IMR-90 (cell line): ENCODE measurements at regions not wholly inside any gene's neighbourhood (a gene's known extent, or its start where the extent isn't known, plus 50 kb on each side); places are given as distances from the start of the nearest gene placed in this dataset.

Experiments used
- ATAC-seq: fragments of 200-7000 bp; cut with Tn5 transposase; 2 replicates; pipeline ENCODE4 v1.9.1; 2020; ENCODE audit warnings: low read depth, mild to moderate bottlenecking, moderate library complexity
- BruUV-seq: library from RNA; stranded (reverse); fragments of 400-500 nt; replicated peaks from 2 replicates; lab custom pipeline; 2021; lab: Mats Ljungman, UMichigan
- CTCF ChIA-PET: fragments of 300-600 bp; formaldehyde crosslinking; extraction: SDS; loops from one replicate; lab custom pipeline; 2021; ENCODE audit warnings: antibody characterized with exemption; lab: Yijun Ruan, JAX
- POLR2A ChIA-PET: fragments of 300-600 bp; sonication (Branson Sonifier 250); formaldehyde crosslinking; loops from one replicate; lab custom pipeline; 2022; ENCODE audit warnings: antibody characterized with exemption; ENCODE audit not compliant: unreplicated experiment; lab: Charles Lee
- DNase-seq: peaks from one replicate; pipeline ENCODE4 v3.0.0; 2013
- H2AFZ ChIP-seq: replicated peaks from 2 replicates; pipeline ENCODE3; 2013; ENCODE audit warnings: low read length, mild to moderate bottlenecking; ENCODE audit not compliant: poor library complexity
- H2AK5ac ChIP-seq: 2 replicates; pipeline ENCODE4 v1.6.1; 2013; ENCODE audit warnings: low read depth, low read length, inconsistent platforms
- H2AK9ac ChIP-seq: replicated peaks from 2 replicates; pipeline ENCODE3; 2013; ENCODE audit warnings: mild to moderate bottlenecking, low read depth, low read length, moderate library complexity; ENCODE audit not compliant: poor library complexity
- H2BK120ac ChIP-seq: 2 replicates; pipeline ENCODE4 v1.6.1; 2013; ENCODE audit warnings: low read depth, low read length, inconsistent platforms
- H2BK15ac ChIP-seq: 3 replicates; pipeline ENCODE4 v1.6.1; 2013; ENCODE audit warnings: low read depth, low read length, inconsistent platforms
- H2BK20ac ChIP-seq: 2 replicates; pipeline ENCODE4 v1.6.1; 2013; ENCODE audit warnings: low read depth, mild to moderate bottlenecking, inconsistent platforms, low read length, moderate library complexity
- H2BK5ac ChIP-seq: 2 replicates; pipeline ENCODE4 v1.6.1; 2013; ENCODE audit warnings: mild to moderate bottlenecking, low read depth, low read length, inconsistent platforms; ENCODE audit not compliant: poor library complexity, severe bottlenecking
- H3K14ac ChIP-seq: replicated peaks from 2 replicates; pipeline ENCODE4 v1.6.1; 2013; ENCODE audit warnings: low read depth, low read length, inconsistent platforms
- H3K18ac ChIP-seq: 2 replicates; pipeline ENCODE4 v1.6.1; 2013; ENCODE audit warnings: low read depth, low read length, control low read depth
- H3K23ac ChIP-seq: 2 replicates; pipeline ENCODE4 v1.6.1; 2013; ENCODE audit warnings: low read depth, low read length, inconsistent platforms
- H3K27ac ChIP-seq: 2 replicates; pipeline ENCODE4 v1.5.1; 2013; ENCODE audit warnings: mild to moderate bottlenecking, control low read depth, low read length; ENCODE audit not compliant: insufficient read depth
- H3K27me3 ChIP-seq: 2 replicates; pipeline ENCODE4 v1.6.1; 2013; ENCODE audit warnings: low read length; ENCODE audit not compliant: control insufficient read depth, insufficient read depth
- H3K36me3 ChIP-seq: 2 replicates; pipeline ENCODE4 v1.6.1; 2013; ENCODE audit warnings: low read length, mixed read lengths; ENCODE audit not compliant: control insufficient read depth, insufficient read depth
- H3K4ac ChIP-seq: 2 replicates; pipeline ENCODE4 v1.6.1; 2013; ENCODE audit warnings: low read depth, low read length, inconsistent platforms
- H3K4me1 ChIP-seq: 2 replicates; pipeline ENCODE4 v1.6.1; 2013; ENCODE audit warnings: low read length, mixed read lengths; ENCODE audit not compliant: control insufficient read depth, insufficient read depth
- H3K4me2 ChIP-seq: 2 replicates; pipeline ENCODE4 v1.6.1; 2013; ENCODE audit warnings: low read depth, mild to moderate bottlenecking, control low read depth, low read length, moderate library complexity
- H3K4me3 ChIP-seq: 2 replicates; pipeline ENCODE4 v1.5.1; 2013; ENCODE audit warnings: low read depth, mild to moderate bottlenecking, control low read depth, low read length, moderate library complexity; ENCODE audit not compliant: insufficient read depth
- H3K56ac ChIP-seq: 2 replicates; pipeline ENCODE4 v1.6.1; 2013; ENCODE audit warnings: low read length, inconsistent platforms; ENCODE audit not compliant: insufficient read depth; ENCODE audit errors: extremely low read depth
- H3K79me1 ChIP-seq, 2 experiments: 2 replicates each; pipeline ENCODE4 v1.6.1; 2013; ENCODE audit warnings: low read length in 2 of 2, inconsistent platforms in 1 of 2, low read depth in 1 of 2
- H3K9ac ChIP-seq: 2 replicates; pipeline ENCODE4 v1.6.1; 2013; ENCODE audit warnings: low read depth, low read length, control low read depth
- H3K9me1 ChIP-seq: 2 replicates; pipeline ENCODE4 v1.6.1; 2013; ENCODE audit warnings: low read length, inconsistent platforms; ENCODE audit not compliant: insufficient read depth
- H3K9me3 ChIP-seq: 2 replicates; pipeline ENCODE4 v1.6.1; 2013; ENCODE audit warnings: low read length; ENCODE audit not compliant: control insufficient read depth, insufficient read depth
- H4K20me1 ChIP-seq: 2 replicates; pipeline ENCODE4 v1.6.1; 2013; ENCODE audit warnings: low read length, inconsistent platforms; ENCODE audit not compliant: insufficient read depth
- H4K5ac ChIP-seq: 2 replicates; pipeline ENCODE4 v1.6.1; 2013; ENCODE audit warnings: mild to moderate bottlenecking, low read depth, low read length, control low read depth
- H4K8ac ChIP-seq, 2 experiments: 2 replicates each; pipeline ENCODE4 v1.6.1; 2013; ENCODE audit warnings: low read depth in 2 of 2, low read length in 2 of 2, control low read depth in 1 of 2, inconsistent platforms in 1 of 2
- H4K91ac ChIP-seq: 2 replicates; pipeline ENCODE4 v1.6.1; 2013; ENCODE audit warnings: low read depth, low read length, inconsistent platforms; ENCODE audit not compliant: insufficient read depth
- CEBPB ChIP-seq: IDR thresholded peaks from 2 replicates; pipeline ENCODE4 v1.6.1; 2012; ENCODE audit warnings: low read depth, low read length, improper control_type of control experiment
- CHD1 ChIP-seq: IDR thresholded peaks from 2 replicates; pipeline ENCODE4 v1.6.1; 2012; ENCODE audit warnings: low read depth, low read length, improper control_type of control experiment
- FOS ChIP-seq: fragments of 150-350 bp; IDR thresholded peaks from 2 replicates; pipeline ENCODE4 v1.6.1; 2016; ENCODE audit warnings: low read depth, low read length
- MAZ ChIP-seq: IDR thresholded peaks from 2 replicates; pipeline ENCODE4 v1.6.1; 2012; ENCODE audit warnings: low read depth, mild to moderate bottlenecking, low read length, improper control_type of control experiment, moderate library complexity, borderline replicate concordance
- POLR2A ChIP-seq: IDR thresholded peaks from 2 replicates; pipeline ENCODE4 v1.6.1; 2012; ENCODE audit warnings: mild to moderate bottlenecking, low read depth, low read length
- RAD21 ChIP-seq: IDR thresholded peaks from 2 replicates; pipeline ENCODE4 v1.6.1; 2012; ENCODE audit warnings: low read length, improper control_type of control experiment
- RCOR1 ChIP-seq: IDR thresholded peaks from 2 replicates; pipeline ENCODE4 v1.6.1; 2012; ENCODE audit warnings: mild to moderate bottlenecking, low read length, improper control_type of control experiment; ENCODE audit not compliant: insufficient replicate concordance
- RFX5 ChIP-seq: IDR thresholded peaks from 2 replicates; pipeline ENCODE4 v1.8.0; 2012; ENCODE audit warnings: low read depth, mild to moderate bottlenecking, low read length, moderate library complexity
- SMC3 ChIP-seq: fragments of 150-350 bp; IDR thresholded peaks from 2 replicates; pipeline ENCODE4 v1.6.1; 2016; ENCODE audit warnings: low read depth, mild to moderate bottlenecking, antibody characterized with exemption, low read length, moderate library complexity
- USF2 ChIP-seq: fragments of 150-350 bp; IDR thresholded peaks from 2 replicates; pipeline ENCODE4 v1.6.1; 2017; ENCODE audit warnings: mild to moderate bottlenecking, antibody characterized with exemption, low read length, low read depth
- dilution Hi-C: fragments of 300-500 bp; cut with HindIII; formaldehyde crosslinking; loops from one replicate; pipeline ENCODE4 v1.14.3; 2018; ENCODE audit warnings: low sequenced_read_pairs; ENCODE audit not compliant: unreplicated experiment
- in situ Hi-C: fragments of 300-500 bp; cut with MboI; formaldehyde crosslinking; loops from 3 replicates; pipeline ENCODE4 v1.14.3; 2019; ENCODE audit warnings: low sequenced_read_pairs, inconsistent platforms, mixed read lengths
- intact Hi-C: fragments of 100-400 bp; cut with micrococcal nuclease; formaldehyde crosslinking; loops from 2 replicates; pipeline ENCODE4 v1.10.0; 2022
- TF ChIP-seq, protein P1 (sequence below): conservative IDR thresholded peaks from 2 replicates; pipeline ENCODE4 v1.5.1; 2012; ENCODE audit warnings: mild to moderate bottlenecking, low read depth, low read length, improper control_type of control experiment
- TF ChIP-seq, protein P2 (sequence below): fragments of 150-350 bp; IDR thresholded peaks from 2 replicates; pipeline ENCODE4 v1.6.1; 2016; ENCODE audit warnings: low read depth, mild to moderate bottlenecking, low read length, moderate library complexity, borderline replicate concordance

- Histone ChIP-seq H3K4me2 (no peak overlapping the region), H3K27me3 (no peaks in the 10 kb centered on the region), H4K20me1 (no peaks in the 10 kb centered on the region), H4K5ac (no peak overlapping the region), H2AFZ (no peak overlapping the region), H2BK5ac (no peak overlapping the region), H2AK5ac (no peak overlapping the region), H2BK15ac (no peak overlapping the region), H3K27ac (no peak overlapping the region), H3K79me1 (no peaks in the 10 kb centered on the region), H3K9me1 (no peaks in the 10 kb centered on the region), H2AK9ac (no peak overlapping the region), H3K14ac (no peak overlapping the region), H3K9me3 (no peaks in the 10 kb centered on the region; the same call in none of the 2 replicates), H3K56ac (no peak overlapping the region), H3K4ac (no peak overlapping the region), H3K36me3 (no peaks in the 10 kb centered on the region), H3K23ac (no peak overlapping the region), H2BK120ac (no peak overlapping the region), H3K4me1 (no peaks in the 10 kb centered on the region), H4K91ac (no peak overlapping the region), H3K9ac (no peak overlapping the region), H3K4me3 (no peak overlapping the region), H2BK20ac (no peak overlapping the region), H3K18ac (no peak overlapping the region), H4K8ac (no peak overlapping the region)
- DNase-seq (no peak), ATAC-seq (no peak)
- dilution Hi-C loops (no loop called here), in situ Hi-C loops (no loop called here), intact Hi-C loops (loop anchor here (10.0 kb wide), 2 partner anchors 61 to 471 kb away; no protein-coding TSS in a partner anchor)
- no TSS peak for BruUV-seq
- CTCF ChIA-PET = no interaction called here
- TF ChIP-seq RFX5 (no peak), POLR2A (no peak), CHD1 (no peak), RAD21 (no peak), RCOR1 (no peak), FOS (no peak), USF2 (no peak), SMC3 (no peak), CEBPB (no peak), MAZ (no peak)
- TF ChIP-seq, protein P1, sequence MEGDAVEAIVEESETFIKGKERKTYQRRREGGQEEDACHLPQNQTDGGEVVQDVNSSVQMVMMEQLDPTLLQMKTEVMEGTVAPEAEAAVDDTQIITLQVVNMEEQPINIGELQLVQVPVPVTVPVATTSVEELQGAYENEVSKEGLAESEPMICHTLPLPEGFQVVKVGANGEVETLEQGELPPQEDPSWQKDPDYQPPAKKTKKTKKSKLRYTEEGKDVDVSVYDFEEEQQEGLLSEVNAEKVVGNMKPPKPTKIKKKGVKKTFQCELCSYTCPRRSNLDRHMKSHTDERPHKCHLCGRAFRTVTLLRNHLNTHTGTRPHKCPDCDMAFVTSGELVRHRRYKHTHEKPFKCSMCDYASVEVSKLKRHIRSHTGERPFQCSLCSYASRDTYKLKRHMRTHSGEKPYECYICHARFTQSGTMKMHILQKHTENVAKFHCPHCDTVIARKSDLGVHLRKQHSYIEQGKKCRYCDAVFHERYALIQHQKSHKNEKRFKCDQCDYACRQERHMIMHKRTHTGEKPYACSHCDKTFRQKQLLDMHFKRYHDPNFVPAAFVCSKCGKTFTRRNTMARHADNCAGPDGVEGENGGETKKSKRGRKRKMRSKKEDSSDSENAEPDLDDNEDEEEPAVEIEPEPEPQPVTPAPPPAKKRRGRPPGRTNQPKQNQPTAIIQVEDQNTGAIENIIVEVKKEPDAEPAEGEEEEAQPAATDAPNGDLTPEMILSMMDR = no peak
- TF ChIP-seq, protein P2, sequence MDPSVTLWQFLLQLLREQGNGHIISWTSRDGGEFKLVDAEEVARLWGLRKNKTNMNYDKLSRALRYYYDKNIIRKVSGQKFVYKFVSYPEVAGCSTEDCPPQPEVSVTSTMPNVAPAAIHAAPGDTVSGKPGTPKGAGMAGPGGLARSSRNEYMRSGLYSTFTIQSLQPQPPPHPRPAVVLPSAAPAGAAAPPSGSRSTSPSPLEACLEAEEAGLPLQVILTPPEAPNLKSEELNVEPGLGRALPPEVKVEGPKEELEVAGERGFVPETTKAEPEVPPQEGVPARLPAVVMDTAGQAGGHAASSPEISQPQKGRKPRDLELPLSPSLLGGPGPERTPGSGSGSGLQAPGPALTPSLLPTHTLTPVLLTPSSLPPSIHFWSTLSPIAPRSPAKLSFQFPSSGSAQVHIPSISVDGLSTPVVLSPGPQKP = no peak
- POLR2A ChIA-PET = no interaction called here
Observed at GRCh38 chr18:44096016-44096415, 584.7 kb upstream of the SETBP1 start.
